ENCODE measurements at regions not wholly inside any gene's neighbourhood (a gene's known extent, or its start where the extent isn't known, plus 50 kb on each side); places are given as distances from the start of the nearest gene placed in this dataset.

- no peak for DNase-seq
Observed at GRCh38 chr5:164560216-164560615, 1054.8 kb downstream of the MAT2B start.

- DNase-seq = no peak
Observed at GRCh38 chr5:164561933-164562872, 1056.8 kb downstream of the MAT2B start.

GRCh38 chr5:164563370-164563769, 1058.0 kb downstream of the MAT2B start:
- no peak for DNase-seq

GRCh38 chr5:164573397-164573796, 1068.0 kb downstream of the MAT2B start:
- DNase-seq = no peak

GRCh38 chr5:164577201-164577600, 1071.8 kb downstream of the MAT2B start:
- DNase-seq = no peak

- DNase-seq = no peak
Observed at GRCh38 chr5:164577742-164578141, 1072.3 kb downstream of the MAT2B start.

- no peak for DNase-seq
Observed at GRCh38 chr5:164578401-164578800, 1073.0 kb downstream of the MAT2B start.

GRCh38 chr5:164578911-164579310, 1073.5 kb downstream of the MAT2B start:
- DNase-seq = no peak

GRCh38 chr5:164580155-164580554, 1074.7 kb downstream of the MAT2B start:
- no peak for DNase-seq

- no peak for DNase-seq
Observed at GRCh38 chr5:164581889-164582288, 1076.5 kb downstream of the MAT2B start.

- DNase-seq = no peak
Observed at GRCh38 chr5:164593982-164594381, 1088.6 kb downstream of the MAT2B start.

GRCh38 chr5:164597293-164597900, 1092.0 kb downstream of the MAT2B start:
- DNase-seq = no peak

- no peak for DNase-seq
Observed at GRCh38 chr5:164600274-164600673, 1094.9 kb downstream of the MAT2B start.

GRCh38 chr5:164600929-164601535, 1095.6 kb downstream of the MAT2B start:
- no peak for DNase-seq

- no peak for DNase-seq
Observed at GRCh38 chr5:164608507-164608906, 1103.1 kb downstream of the MAT2B start.

GRCh38 chr5:164610374-164610773, 1105.0 kb downstream of the MAT2B start:
- no peak for DNase-seq

GRCh38 chr5:164614707-164615106, 1109.3 kb downstream of the MAT2B start:
- DNase-seq = no peak

GRCh38 chr5:164617290-164617689, 1111.9 kb downstream of the MAT2B start:
- DNase-seq = no peak

GRCh38 chr5:164627021-164627420, 1121.6 kb downstream of the MAT2B start:
- DNase-seq = no peak

- DNase-seq = no peak
Observed at GRCh38 chr5:164636456-164636855, 1131.0 kb downstream of the MAT2B start.

GRCh38 chr5:164637931-164638521, 1132.6 kb downstream of the MAT2B start:
- no peak for DNase-seq

GRCh38 chr5:164649266-164649665, 1143.8 kb downstream of the MAT2B start:
- DNase-seq = no peak

- DNase-seq = no peak
Observed at GRCh38 chr5:164650427-164650826, 1145.0 kb downstream of the MAT2B start.

Measured in SIG-M5 (cell line).